ENCODE measurements at regions not wholly inside any gene's neighbourhood (a gene's known extent, or its start where the extent isn't known, plus 50 kb on each side); places are given as distances from the start of the nearest gene placed in this dataset.

- POLR2A ChIA-PET, result no interaction called here
- H3K4me3 ChIP-seq (ENCODE audit: low read depth, low read length), result no peak overlapping the region
- H3K36me3 ChIP-seq (ENCODE audit: control insufficient read depth in 2 of 2, insufficient read depth in 1 of 2, low read length in 2 of 2), result no peaks in the 10 kb centered on the region
- TF ChIP-seq RBAK (tag by site-specific recombination; IDR thresholded peaks at IDR 0.05), result no peak
- TF ChIP-seq ZBTB7A (tag by site-specific recombination; IDR thresholded peaks at IDR 0.05; ENCODE audit: low read depth), result no peak
- H3K4me1 ChIP-seq (ENCODE audit: control insufficient read depth, insufficient read depth, low read length), result no peaks in the 10 kb centered on the region
- CTCF ChIA-PET, result no interaction called here
- H3K27ac ChIP-seq (ENCODE audit: extremely low read depth, low read depth, low read length), result no peak overlapping the region
- no peaks in the 10 kb centered on the region for H3K9me3 ChIP-seq (ENCODE audit: control insufficient read depth, insufficient read depth, low read depth, low read length)
Measured at GRCh38 chr7:91346426-91346825, 82.2 kb downstream of the FZD1 start.

GRCh38 chr7:91347290-91347689, 83.1 kb downstream of the FZD1 start:
- Histone ChIP-seq H3K9me3 (ENCODE audit: control insufficient read depth, insufficient read depth, low read depth, low read length) (no peaks in the 10 kb centered on the region), H3K36me3 (ENCODE audit: control insufficient read depth in 2 of 2, insufficient read depth in 1 of 2, low read length in 2 of 2) (no peaks in the 10 kb centered on the region), H3K4me3 (ENCODE audit: low read depth, low read length) (no peak overlapping the region), H3K27ac (ENCODE audit: extremely low read depth, low read depth, low read length) (no peak overlapping the region), H3K4me1 (ENCODE audit: control insufficient read depth, insufficient read depth, low read length) (no peaks in the 10 kb centered on the region)
- ChIA-PET CTCF (no interaction called here), POLR2A (no interaction called here)
- TF ChIP-seq ZNF654 (tag by site-specific recombination; IDR thresholded peaks at IDR 0.05; ENCODE audit: low read depth), result no peak
- TF ChIP-seq ZFP37 (tag by site-specific recombination; IDR thresholded peaks at IDR 0.05), result no peak
- TF ChIP-seq MEIS1 (CRISPR knock-in tag; IDR thresholded peaks at IDR 0.05; ENCODE audit: borderline replicate concordance), result no peak
- no peak for TF ChIP-seq TSHZ1 (tag by site-specific recombination; IDR thresholded peaks at IDR 0.05; ENCODE audit: borderline replicate concordance)
- no peak for TF ChIP-seq ZBTB7A (tag by site-specific recombination; IDR thresholded peaks at IDR 0.05; ENCODE audit: low read depth)
- no peak for TF ChIP-seq ZNF558 (tag by site-specific recombination; IDR thresholded peaks at IDR 0.05)
- no peak for TF ChIP-seq ZNF132 (tag by site-specific recombination; IDR thresholded peaks at IDR 0.05; ENCODE audit: borderline replicate concordance)
- TF ChIP-seq ZBTB26 (tag by site-specific recombination; optimal IDR thresholded peaks at IDR 0.05), result no peak
- TF ChIP-seq, protein P1, sequence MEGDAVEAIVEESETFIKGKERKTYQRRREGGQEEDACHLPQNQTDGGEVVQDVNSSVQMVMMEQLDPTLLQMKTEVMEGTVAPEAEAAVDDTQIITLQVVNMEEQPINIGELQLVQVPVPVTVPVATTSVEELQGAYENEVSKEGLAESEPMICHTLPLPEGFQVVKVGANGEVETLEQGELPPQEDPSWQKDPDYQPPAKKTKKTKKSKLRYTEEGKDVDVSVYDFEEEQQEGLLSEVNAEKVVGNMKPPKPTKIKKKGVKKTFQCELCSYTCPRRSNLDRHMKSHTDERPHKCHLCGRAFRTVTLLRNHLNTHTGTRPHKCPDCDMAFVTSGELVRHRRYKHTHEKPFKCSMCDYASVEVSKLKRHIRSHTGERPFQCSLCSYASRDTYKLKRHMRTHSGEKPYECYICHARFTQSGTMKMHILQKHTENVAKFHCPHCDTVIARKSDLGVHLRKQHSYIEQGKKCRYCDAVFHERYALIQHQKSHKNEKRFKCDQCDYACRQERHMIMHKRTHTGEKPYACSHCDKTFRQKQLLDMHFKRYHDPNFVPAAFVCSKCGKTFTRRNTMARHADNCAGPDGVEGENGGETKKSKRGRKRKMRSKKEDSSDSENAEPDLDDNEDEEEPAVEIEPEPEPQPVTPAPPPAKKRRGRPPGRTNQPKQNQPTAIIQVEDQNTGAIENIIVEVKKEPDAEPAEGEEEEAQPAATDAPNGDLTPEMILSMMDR (tag by site-specific recombination; IDR thresholded peaks at IDR 0.05), result no peak
- TF ChIP-seq ZNF24 (tag by site-specific recombination; IDR thresholded peaks at IDR 0.05), result no peak
- no peak for TF ChIP-seq ZNF544 (tag by site-specific recombination; IDR thresholded peaks at IDR 0.05)
- no peak for TF ChIP-seq BCL11B (tag by site-specific recombination; IDR thresholded peaks at IDR 0.05; ENCODE audit: low read depth)
- no peak for TF ChIP-seq ZNF37A (tag by site-specific recombination; IDR thresholded peaks at IDR 0.05)
- TF ChIP-seq, protein P2, sequence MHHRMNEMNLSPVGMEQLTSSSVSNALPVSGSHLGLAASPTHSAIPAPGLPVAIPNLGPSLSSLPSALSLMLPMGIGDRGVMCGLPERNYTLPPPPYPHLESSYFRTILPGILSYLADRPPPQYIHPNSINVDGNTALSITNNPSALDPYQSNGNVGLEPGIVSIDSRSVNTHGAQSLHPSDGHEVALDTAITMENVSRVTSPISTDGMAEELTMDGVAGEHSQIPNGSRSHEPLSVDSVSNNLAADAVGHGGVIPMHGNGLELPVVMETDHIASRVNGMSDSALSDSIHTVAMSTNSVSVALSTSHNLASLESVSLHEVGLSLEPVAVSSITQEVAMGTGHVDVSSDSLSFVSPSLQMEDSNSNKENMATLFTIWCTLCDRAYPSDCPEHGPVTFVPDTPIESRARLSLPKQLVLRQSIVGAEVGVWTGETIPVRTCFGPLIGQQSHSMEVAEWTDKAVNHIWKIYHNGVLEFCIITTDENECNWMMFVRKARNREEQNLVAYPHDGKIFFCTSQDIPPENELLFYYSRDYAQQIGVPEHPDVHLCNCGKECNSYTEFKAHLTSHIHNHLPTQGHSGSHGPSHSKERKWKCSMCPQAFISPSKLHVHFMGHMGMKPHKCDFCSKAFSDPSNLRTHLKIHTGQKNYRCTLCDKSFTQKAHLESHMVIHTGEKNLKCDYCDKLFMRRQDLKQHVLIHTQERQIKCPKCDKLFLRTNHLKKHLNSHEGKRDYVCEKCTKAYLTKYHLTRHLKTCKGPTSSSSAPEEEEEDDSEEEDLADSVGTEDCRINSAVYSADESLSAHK (tag by site-specific recombination; IDR thresholded peaks at IDR 0.05), result no peak
- no peak for TF ChIP-seq ZNF23 (tag by site-specific recombination; IDR thresholded peaks at IDR 0.05; ENCODE audit: borderline replicate concordance)
- TF ChIP-seq ZFP41 (tag by site-specific recombination; IDR thresholded peaks at IDR 0.05; ENCODE audit: borderline replicate concordance), result no peak
- no peak for TF ChIP-seq ZEB2 (tag by site-specific recombination; IDR thresholded peaks at IDR 0.05)
- TF ChIP-seq ZNF423 (tag by site-specific recombination; IDR thresholded peaks at IDR 0.05), result no peak
- TF ChIP-seq ZNF16 (tag by site-specific recombination; IDR thresholded peaks at IDR 0.05; ENCODE audit: low read depth), result no peak
